Loucy (cell line): ENCODE measurements at regions not wholly inside any gene's neighbourhood (a gene's known extent, or its start where the extent isn't known, plus 50 kb on each side); places are given as distances from the start of the nearest gene placed in this dataset.

Experiments
- EZH2phosphoT487 ChIP-seq: fragments of 200-600 bp; IDR thresholded peaks from 2 replicates; pipeline ENCODE4 v1.6.1; 2018; ENCODE audit warnings: antibody characterized with exemption, mild to moderate bottlenecking, moderate library complexity, borderline replicate concordance
- TF ChIP-seq, protein P1 (sequence below): fragments of 200-600 bp; sonication (generic); conservative IDR thresholded peaks from 2 replicates; pipeline ENCODE4 v1.5.1; 2014; ENCODE audit warnings: mild to moderate bottlenecking, antibody characterized with exemption, low read length

DNA sequence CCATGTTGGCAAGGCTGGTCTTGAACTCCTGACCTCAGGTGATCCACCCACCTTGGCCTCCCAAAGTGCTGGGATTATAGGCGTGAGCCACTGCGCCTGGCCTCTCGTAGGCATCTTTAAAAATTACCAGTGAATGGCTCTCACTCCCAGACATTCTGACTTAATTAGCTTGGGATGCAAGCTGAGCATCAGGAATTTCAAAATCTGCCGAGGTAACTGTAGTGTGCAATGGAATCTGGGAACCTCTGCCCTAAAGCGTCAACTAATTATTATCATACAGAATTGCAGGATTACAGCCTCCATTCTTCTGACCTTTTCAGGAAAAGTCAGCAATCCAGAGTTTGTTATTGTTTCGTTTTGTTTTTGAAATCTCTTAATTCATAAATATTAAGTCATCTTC lies 213.4 kb upstream of the DMAC1 start:
- TF ChIP-seq, protein P1, sequence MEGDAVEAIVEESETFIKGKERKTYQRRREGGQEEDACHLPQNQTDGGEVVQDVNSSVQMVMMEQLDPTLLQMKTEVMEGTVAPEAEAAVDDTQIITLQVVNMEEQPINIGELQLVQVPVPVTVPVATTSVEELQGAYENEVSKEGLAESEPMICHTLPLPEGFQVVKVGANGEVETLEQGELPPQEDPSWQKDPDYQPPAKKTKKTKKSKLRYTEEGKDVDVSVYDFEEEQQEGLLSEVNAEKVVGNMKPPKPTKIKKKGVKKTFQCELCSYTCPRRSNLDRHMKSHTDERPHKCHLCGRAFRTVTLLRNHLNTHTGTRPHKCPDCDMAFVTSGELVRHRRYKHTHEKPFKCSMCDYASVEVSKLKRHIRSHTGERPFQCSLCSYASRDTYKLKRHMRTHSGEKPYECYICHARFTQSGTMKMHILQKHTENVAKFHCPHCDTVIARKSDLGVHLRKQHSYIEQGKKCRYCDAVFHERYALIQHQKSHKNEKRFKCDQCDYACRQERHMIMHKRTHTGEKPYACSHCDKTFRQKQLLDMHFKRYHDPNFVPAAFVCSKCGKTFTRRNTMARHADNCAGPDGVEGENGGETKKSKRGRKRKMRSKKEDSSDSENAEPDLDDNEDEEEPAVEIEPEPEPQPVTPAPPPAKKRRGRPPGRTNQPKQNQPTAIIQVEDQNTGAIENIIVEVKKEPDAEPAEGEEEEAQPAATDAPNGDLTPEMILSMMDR, result no peak
- no peak for TF ChIP-seq EZH2phosphoT487
